PC-3 (cell line): ENCODE measurements at regions not wholly inside any gene's neighbourhood (a gene's known extent, or its start where the extent isn't known, plus 50 kb on each side); places are given as distances from the start of the nearest gene placed in this dataset.

ENCODE experiments used
- ATAC-seq: fragments of 200-7000 bp; cut with Tn5 transposase; 2 replicates; pipeline ENCODE4 v1.9.1; 2020; ENCODE audit warnings: mild to moderate bottlenecking, moderate library complexity
- BruUV-seq: library from RNA; stranded (reverse); fragments of 400-500 nt; replicated peaks from 2 replicates; lab custom pipeline; 2021; lab: Mats Ljungman, UMichigan
- CTCF ChIA-PET: fragments of 300-600 bp; sonication (Branson Sonifier 250); formaldehyde crosslinking; loops from one replicate; lab custom pipeline; 2022; ENCODE audit warnings: antibody characterized with exemption; lab: Charles Lee
- POLR2A ChIA-PET: fragments of 300-600 bp; sonication (Branson Sonifier 250); formaldehyde crosslinking; loops from one replicate; lab custom pipeline; 2022; ENCODE audit warnings: antibody characterized with exemption; ENCODE audit not compliant: unreplicated experiment; lab: Charles Lee
- DNase-seq: peaks from one replicate; pipeline ENCODE4 v3.0.0-alpha.2; 2015
- H2AFZ ChIP-seq: fragments of 300-600 bp; sonication (generic); 2 replicates; pipeline ENCODE4 v1.6.0; 2016; ENCODE audit warnings: antibody characterized with exemption, low read length
- H3F3A ChIP-seq: fragments of 300-600 bp; sonication (generic); one replicate; pipeline ENCODE4 v1.6.0; 2017; ENCODE audit warnings: antibody characterized with exemption, low read length, control low read depth, mild to moderate bottlenecking; ENCODE audit not compliant: unreplicated experiment
- H3K27ac ChIP-seq: fragments of 300-600 bp; sonication (generic); 2 replicates; pipeline ENCODE4 v1.5.1; 2016; ENCODE audit warnings: mild to moderate bottlenecking, low read length
- H3K27me3 ChIP-seq: fragments of 300-600 bp; sonication (generic); 2 replicates; pipeline ENCODE4 v1.6.1; 2016; ENCODE audit warnings: low read length, mixed read lengths
- H3K36me3 ChIP-seq: fragments of 300-600 bp; sonication (generic); 2 replicates; pipeline ENCODE4 v1.6.1; 2016; ENCODE audit warnings: low read depth, mixed run types, low read length, mixed read lengths
- H3K4me1 ChIP-seq: fragments of 300-600 bp; sonication (generic); 2 replicates; pipeline ENCODE4 v1.5.1; 2016; ENCODE audit warnings: low read length; ENCODE audit not compliant: insufficient read depth
- H3K4me2 ChIP-seq: fragments of 300-600 bp; sonication (generic); 2 replicates; pipeline ENCODE4 v1.6.0; 2016; ENCODE audit warnings: low read length
- H3K4me3 ChIP-seq: fragments of 300-600 bp; sonication (generic); 2 replicates; pipeline ENCODE4 v1.5.1; 2016; ENCODE audit warnings: mild to moderate bottlenecking, low read length, mixed read lengths
- H3K79me2 ChIP-seq: fragments of 300-600 bp; sonication (generic); 2 replicates; pipeline ENCODE4 v1.6.1; 2017; ENCODE audit warnings: low read length, mixed read lengths
- H3K9ac ChIP-seq: fragments of 300-600 bp; sonication (generic); 2 replicates; pipeline ENCODE4 v1.6.0; 2016; ENCODE audit warnings: mild to moderate bottlenecking, low read length
- H3K9me2 ChIP-seq: fragments of 300-600 bp; sonication (generic); replicated peaks from 2 replicates; pipeline ENCODE4 v1.6.1; 2016; ENCODE audit warnings: mixed run types, low read length, mixed read lengths
- H3K9me3 ChIP-seq: fragments of 300-600 bp; sonication (generic); 2 replicates; pipeline ENCODE4 v1.6.1; 2016; ENCODE audit warnings: low read length, mixed read lengths
- H4K20me1 ChIP-seq: fragments of 300-600 bp; sonication (generic); 2 replicates; pipeline ENCODE4 v1.6.1; 2016; ENCODE audit warnings: low read length, mixed read lengths
- CTCF ChIP-seq: fragments of 300-600 bp; sonication (generic); conservative IDR thresholded peaks from 2 replicates; pipeline ENCODE4 v1.5.1; 2017; ENCODE audit warnings: antibody characterized with exemption, low read depth, mild to moderate bottlenecking, low read length
- EZH2 ChIP-seq: fragments of 300-600 bp; sonication (generic); IDR thresholded peaks from one replicate; pipeline ENCODE4 v1.6.1; 2017; ENCODE audit warnings: antibody characterized with exemption, mild to moderate bottlenecking, low read length; ENCODE audit not compliant: unreplicated experiment
- EZH2phosphoT487 ChIP-seq: fragments of 300-600 bp; sonication (generic); IDR thresholded peaks from 2 replicates; pipeline ENCODE4 v1.6.1; 2018; ENCODE audit warnings: mild to moderate bottlenecking, antibody characterized with exemption, low read length, borderline replicate concordance
- intact Hi-C: fragments of 100-400 bp; cut with micrococcal nuclease; formaldehyde crosslinking; loops from 2 replicates; pipeline ENCODE4 v1.9.0; 2023

GRCh38 chr4:15186149-15186548 lies 183.9 kb downstream of the CPEB2 start:
- H3F3A ChIP-seq, result no peaks in the 10 kb centered on the region
- ATAC-seq (no peak), DNase-seq (no peak)
- H3K4me2 ChIP-seq, result no peak overlapping the region
- H3K27me3 ChIP-seq, result no peaks in the 10 kb centered on the region
- TF ChIP-seq EZH2phosphoT487 (no peak), CTCF (no peak), EZH2 (no peak)
- POLR2A ChIA-PET, result no interaction called here
- no peaks in the 10 kb centered on the region for H3K9me2 ChIP-seq
- no TSS peak for BruUV-seq
- no peak overlapping the region for H3K9ac ChIP-seq
- H3K4me1 ChIP-seq, result peaks cover 9% of the 10 kb centered on the region; the same call in 1 of the 2 replicates
- intact Hi-C loops, result no loop called here
- H4K20me1 ChIP-seq, result no peaks in the 10 kb centered on the region
- H3K27ac ChIP-seq, result no peak overlapping the region
- no peak overlapping the region for H2AFZ ChIP-seq
- H3K9me3 ChIP-seq, result no peaks in the 10 kb centered on the region
- no peak overlapping the region for H3K4me3 ChIP-seq
- CTCF ChIA-PET, result no interaction called here
- H3K79me2 ChIP-seq, result no peaks in the 10 kb centered on the region
- no peaks in the 10 kb centered on the region for H3K36me3 ChIP-seq

DNA sequence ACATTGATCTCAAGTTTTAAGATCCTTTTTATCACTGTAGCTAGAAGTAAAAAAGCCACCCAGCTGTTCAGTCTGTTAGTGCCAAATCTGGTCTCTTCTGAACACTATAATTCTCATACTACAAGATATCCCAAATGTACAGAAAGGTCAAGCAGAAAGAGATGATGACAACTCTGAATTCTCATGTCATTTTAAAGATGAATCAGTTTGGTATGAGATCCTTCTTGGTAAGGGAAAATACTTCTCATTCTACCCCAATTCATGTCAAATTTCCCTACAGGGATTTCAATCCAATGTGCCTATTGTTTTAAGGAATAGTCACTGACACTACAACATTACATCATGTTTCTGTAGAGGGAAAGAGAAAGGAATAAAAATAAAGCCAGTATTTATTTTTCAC lies 184.5 kb downstream of the CPEB2 start:
- no peak for DNase-seq
- no peak for ATAC-seq
- no peaks in the 10 kb centered on the region for H3K36me3 ChIP-seq
- BruUV-seq, result no TSS peak
- POLR2A ChIA-PET, result no interaction called here
- TF ChIP-seq EZH2 (no peak), CTCF (no peak), EZH2phosphoT487 (no peak)
- H3K4me1 ChIP-seq, result peaks cover 9% of the 10 kb centered on the region; the same call in 1 of the 2 replicates
- H3K27me3 ChIP-seq, result no peaks in the 10 kb centered on the region
- no peaks in the 10 kb centered on the region for H3F3A ChIP-seq
- intact Hi-C loops, result no loop called here
- H3K9ac ChIP-seq, result no peak overlapping the region
- no peak overlapping the region for H3K4me2 ChIP-seq
- H3K27ac ChIP-seq, result no peak overlapping the region
- H3K9me3 ChIP-seq, result no peaks in the 10 kb centered on the region
- H2AFZ ChIP-seq, result no peak overlapping the region
- H4K20me1 ChIP-seq, result no peaks in the 10 kb centered on the region
- no peak overlapping the region for H3K4me3 ChIP-seq
- H3K9me2 ChIP-seq, result no peaks in the 10 kb centered on the region
- H3K79me2 ChIP-seq, result no peaks in the 10 kb centered on the region
- CTCF ChIA-PET, result no interaction called here

DNA sequence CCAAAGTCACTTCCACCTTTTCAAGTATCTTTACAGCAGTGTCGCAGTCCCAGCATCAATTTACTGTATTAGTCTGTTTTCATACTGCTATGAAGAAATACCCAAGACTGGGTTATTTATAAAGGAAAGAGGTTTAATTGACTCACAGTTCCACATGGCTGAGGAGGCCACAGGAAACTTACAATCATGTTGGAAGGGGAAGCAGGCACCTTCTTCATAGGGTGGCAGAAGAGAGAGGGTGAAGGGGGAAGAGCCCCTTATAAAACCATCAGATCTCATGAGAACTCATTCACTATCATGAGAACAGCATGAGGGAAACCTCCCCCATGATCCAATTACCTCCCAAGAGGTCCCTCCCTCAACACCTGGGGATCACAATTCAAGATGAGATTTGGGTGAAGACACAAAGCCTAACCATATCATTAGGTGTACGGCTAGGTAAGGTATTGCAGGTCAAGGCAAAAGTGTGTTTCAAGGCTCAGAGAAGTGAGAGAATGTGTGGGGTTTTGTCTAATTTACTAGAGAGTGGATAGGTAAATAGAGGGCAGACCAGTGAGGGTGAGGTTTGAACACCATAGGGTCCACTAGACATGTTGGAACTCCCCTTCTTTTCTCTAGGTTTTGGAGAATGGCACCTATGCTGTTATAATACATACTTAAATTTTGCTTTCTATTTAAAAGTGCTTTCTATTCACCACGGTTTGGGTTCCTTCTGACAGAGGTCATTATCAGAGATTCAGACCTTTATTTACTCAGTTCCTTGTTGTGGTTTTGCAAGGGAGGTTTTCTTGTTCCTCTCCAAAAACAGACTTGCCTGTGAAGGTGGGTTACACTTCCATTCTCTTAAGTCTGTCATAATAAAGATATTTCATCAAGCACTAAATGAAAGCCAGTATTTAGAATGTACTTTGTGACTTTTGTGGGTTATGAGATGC lies 186.6 kb downstream of the CPEB2 start:
- H3K4me3 ChIP-seq, result no peak overlapping the region
- no peaks in the 10 kb centered on the region for H3K9me3 ChIP-seq
- H3K27me3 ChIP-seq, result no peaks in the 10 kb centered on the region
- no peak overlapping the region for H2AFZ ChIP-seq
- no peaks in the 10 kb centered on the region for H4K20me1 ChIP-seq
- no peaks in the 10 kb centered on the region for H3K79me2 ChIP-seq
- TF ChIP-seq CTCF (no peak), EZH2 (no peak), EZH2phosphoT487 (no peak)
- H3K9me2 ChIP-seq, result no peaks in the 10 kb centered on the region
- no peaks in the 10 kb centered on the region for H3F3A ChIP-seq
- no peak overlapping the region for H3K4me2 ChIP-seq
- ATAC-seq (no peak), DNase-seq (no peak)
- no peaks in the 10 kb centered on the region for H3K4me1 ChIP-seq
- intact Hi-C loops, result no loop called here
- ChIA-PET CTCF (no interaction called here), POLR2A (no interaction called here)
- H3K36me3 ChIP-seq, result no peaks in the 10 kb centered on the region
- no peak overlapping the region for H3K9ac ChIP-seq
- BruUV-seq, result no TSS peak
- H3K27ac ChIP-seq, result no peak overlapping the region
